HepG2 (cell line): ENCODE measurements at regions not wholly inside any gene's neighbourhood (a gene's known extent, or its start where the extent isn't known, plus 50 kb on each side); places are given as distances from the start of the nearest gene placed in this dataset.

Experiments used
- CBX2 ChIP-seq, 2 experiments: fragments of 200-600 bp in 1 of 2; sonication (generic); formaldehyde crosslinking in 1 of 2; IDR thresholded peaks; 2 replicates each; pipeline versions ENCODE4 v1.7.0 to v1.8.1; 2018 to 2022; ENCODE audit warnings: low read depth in 2 of 2, low read length in 1 of 2, mild to moderate bottlenecking in 1 of 2, missing genetic modification reagents in 1 of 2
- FOXM1 ChIP-seq: sonication (generic); formaldehyde crosslinking; IDR thresholded peaks from 2 replicates; pipeline ENCODE4 v1.5.0; 2020; ENCODE audit warnings: missing genetic modification reagents
- KDM4B ChIP-seq: sonication (generic); formaldehyde crosslinking; IDR thresholded peaks from 2 replicates; pipeline ENCODE4 v1.4.0; 2020; ENCODE audit warnings: missing genetic modification reagents
- NAIF1 ChIP-seq: sonication (generic); formaldehyde crosslinking; IDR thresholded peaks from 2 replicates; pipeline ENCODE4 v1.5.0; 2020; ENCODE audit warnings: mild to moderate bottlenecking, missing genetic modification reagents, borderline replicate concordance
- PHF21A ChIP-seq: sonication (generic); formaldehyde crosslinking; IDR thresholded peaks from 2 replicates; pipeline ENCODE4 v1.5.0; 2020; ENCODE audit warnings: mild to moderate bottlenecking, missing genetic modification reagents
- SUZ12 ChIP-seq: fragments of 150-350 bp; IDR thresholded peaks from 2 replicates; pipeline ENCODE4 v1.6.1; 2014; ENCODE audit warnings: low read depth, low read length
- ZNF446 ChIP-seq: sonication (generic); formaldehyde crosslinking; IDR thresholded peaks from 2 replicates; pipeline ENCODE4 v1.5.0; 2020; ENCODE audit warnings: mild to moderate bottlenecking, missing genetic modification reagents
- ZNF564 ChIP-seq: sonication (generic); formaldehyde crosslinking; IDR thresholded peaks from 2 replicates; pipeline ENCODE4 v1.8.1; 2023; ENCODE audit warnings: mild to moderate bottlenecking, missing genetic modification reagents
- TF ChIP-seq, protein P1 (sequence below): sonication (generic); formaldehyde crosslinking; IDR thresholded peaks from 2 replicates; pipeline ENCODE4 v1.4.0; 2020; ENCODE audit warnings: mild to moderate bottlenecking, missing genetic modification reagents

- TF ChIP-seq SUZ12 (no peak), KDM4B (no peak), ZNF564 (CRISPR knock-in tag) (no peak), ZNF446 (CRISPR knock-in tag) (no peak), CBX2 (IDR thresholded peaks at IDR 0.05; ENCODE audit: low read depth, low read length) (no peak), CBX2 (CRISPR knock-in tag; IDR thresholded peaks at IDR 0.05; ENCODE audit: low read depth) (no peak), FOXM1 (CRISPR knock-in tag) (no peak), NAIF1 (CRISPR knock-in tag) (no peak), PHF21A (CRISPR knock-in tag) (no peak)
- TF ChIP-seq, protein P1, sequence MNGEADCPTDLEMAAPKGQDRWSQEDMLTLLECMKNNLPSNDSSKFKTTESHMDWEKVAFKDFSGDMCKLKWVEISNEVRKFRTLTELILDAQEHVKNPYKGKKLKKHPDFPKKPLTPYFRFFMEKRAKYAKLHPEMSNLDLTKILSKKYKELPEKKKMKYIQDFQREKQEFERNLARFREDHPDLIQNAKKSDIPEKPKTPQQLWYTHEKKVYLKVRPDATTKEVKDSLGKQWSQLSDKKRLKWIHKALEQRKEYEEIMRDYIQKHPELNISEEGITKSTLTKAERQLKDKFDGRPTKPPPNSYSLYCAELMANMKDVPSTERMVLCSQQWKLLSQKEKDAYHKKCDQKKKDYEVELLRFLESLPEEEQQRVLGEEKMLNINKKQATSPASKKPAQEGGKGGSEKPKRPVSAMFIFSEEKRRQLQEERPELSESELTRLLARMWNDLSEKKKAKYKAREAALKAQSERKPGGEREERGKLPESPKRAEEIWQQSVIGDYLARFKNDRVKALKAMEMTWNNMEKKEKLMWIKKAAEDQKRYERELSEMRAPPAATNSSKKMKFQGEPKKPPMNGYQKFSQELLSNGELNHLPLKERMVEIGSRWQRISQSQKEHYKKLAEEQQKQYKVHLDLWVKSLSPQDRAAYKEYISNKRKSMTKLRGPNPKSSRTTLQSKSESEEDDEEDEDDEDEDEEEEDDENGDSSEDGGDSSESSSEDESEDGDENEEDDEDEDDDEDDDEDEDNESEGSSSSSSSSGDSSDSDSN (CRISPR knock-in tag), result no peak
Measured at GRCh38 chr2:17303521-17303920, 214.7 kb downstream of the RAD51AP2 start.
